Liver (tissue), 8 donors: ENCODE measurements at regions not wholly inside any gene's neighbourhood (a gene's known extent, or its start where the extent isn't known, plus 50 kb on each side); places are given as distances from the start of the nearest gene placed in this dataset.

Experiments used
- DNase-seq: peaks from one replicate; pipeline ENCODE4 v3.0.0-alpha.2; 2017; ENCODE audit warnings: low spot score
- H3K27ac ChIP-seq, 2 donors: one replicate each; pipeline ENCODE4 v1.7.0; 2013; ENCODE audit warnings: inconsistent platforms in 2 of 2, low read length in 2 of 2, control low read depth in 1 of 2, low read depth in 1 of 2, mild to moderate bottlenecking in 1 of 2
- H3K27me3 ChIP-seq, 4 donors: one replicate each; pipeline versions ENCODE4 v1.6.1 to v1.7.0; 2013; ENCODE audit warnings: low read length in 3 of 4, inconsistent platforms in 1 of 4, mild to moderate bottlenecking in 1 of 4, moderate library complexity in 1 of 4; ENCODE audit not compliant: control insufficient read depth in 4 of 4, insufficient read depth in 4 of 4
- H3K36me3 ChIP-seq, 4 donors: one replicate each; pipeline versions ENCODE4 v1.6.1 to v1.7.0; 2013; ENCODE audit warnings: low read length in 3 of 4, mild to moderate bottlenecking in 3 of 4, low read depth in 1 of 4, moderate library complexity in 1 of 4; ENCODE audit not compliant: control insufficient read depth in 4 of 4, insufficient read depth in 3 of 4
- H3K4me1 ChIP-seq, 4 donors: one replicate each; pipeline versions ENCODE4 v1.6.1 to v1.7.0; 2013; ENCODE audit warnings: low read length in 3 of 4, mild to moderate bottlenecking in 3 of 4, moderate library complexity in 1 of 4; ENCODE audit not compliant: control insufficient read depth in 4 of 4, insufficient read depth in 4 of 4
- H3K4me3 ChIP-seq, 3 donors: one replicate each; pipeline versions ENCODE4 v1.6.1 to v1.7.0; 2013; ENCODE audit warnings: low read length in 3 of 3, control low read depth in 1 of 3, low read depth in 1 of 3, mild to moderate bottlenecking in 1 of 3
- H3K9ac ChIP-seq, 2 donors: one replicate each; pipeline ENCODE4 v1.7.0; 2013; ENCODE audit warnings: low read length in 2 of 2, mild to moderate bottlenecking in 2 of 2, moderate library complexity in 2 of 2, control low read depth in 1 of 2, low read depth in 1 of 2
- H3K9me3 ChIP-seq, 4 donors: one replicate each; pipeline versions ENCODE4 v1.6.1 to v1.7.0; 2013; ENCODE audit warnings: low read length in 3 of 4; ENCODE audit not compliant: control insufficient read depth in 4 of 4
- EGR1 ChIP-seq, 2 donors: IDR thresholded peaks; 2 replicates each; pipeline ENCODE4 v1.6.1; 2016 to 2018; ENCODE audit warnings: antibody characterized with exemption in 2 of 2, low read depth in 2 of 2
- FOXA2 ChIP-seq: IDR thresholded peaks from 2 replicates; pipeline ENCODE4 v1.6.1; 2016; ENCODE audit warnings: antibody characterized with exemption
- GABPA ChIP-seq, 2 donors: IDR thresholded peaks in 1 of 2; conservative IDR thresholded peaks in 1 of 2; 2 replicates each; pipeline ENCODE4 v1.6.1; 2016; ENCODE audit warnings: antibody characterized with exemption in 2 of 2, mild to moderate bottlenecking in 1 of 2, moderate library complexity in 1 of 2
- HNF4A ChIP-seq, 2 donors: conservative IDR thresholded peaks; 2 replicates each; pipeline ENCODE4 v1.6.1; 2016; ENCODE audit warnings: antibody characterized with exemption in 2 of 2, mild to moderate bottlenecking in 2 of 2
- HNF4G ChIP-seq: IDR thresholded peaks from 2 replicates; pipeline ENCODE4 v1.6.1; 2016; ENCODE audit warnings: antibody characterized with exemption
- JUND ChIP-seq, 2 donors: IDR thresholded peaks; 2 replicates each; pipeline ENCODE4 v1.6.1; 2016; ENCODE audit warnings: antibody characterized with exemption in 2 of 2
- NR2F2 ChIP-seq: IDR thresholded peaks from 2 replicates; pipeline ENCODE4 v1.6.1; 2016; ENCODE audit warnings: antibody characterized with exemption
- RAD21 ChIP-seq, 2 donors: IDR thresholded peaks; 2 replicates each; pipeline ENCODE4 v1.6.1; 2016; ENCODE audit warnings: antibody characterized with exemption in 2 of 2, mild to moderate bottlenecking in 2 of 2
- RXRA ChIP-seq, 2 donors: IDR thresholded peaks; 2 replicates each; pipeline ENCODE4 v1.6.1; 2017 to 2018; ENCODE audit warnings: antibody characterized with exemption in 2 of 2, mild to moderate bottlenecking in 1 of 2
- SP1 ChIP-seq: IDR thresholded peaks from 2 replicates; pipeline ENCODE4 v1.6.1; 2018; ENCODE audit warnings: antibody characterized with exemption, mild to moderate bottlenecking
- TAF1 ChIP-seq: conservative IDR thresholded peaks from 2 replicates; pipeline ENCODE4 v1.6.1; 2016; ENCODE audit warnings: antibody characterized with exemption, mild to moderate bottlenecking
- YY1 ChIP-seq: IDR thresholded peaks from 2 replicates; pipeline ENCODE4 v1.6.1; 2016; ENCODE audit warnings: antibody characterized with exemption, mild to moderate bottlenecking
- WGBS: extraction: QIAGEN DNeasy Blood & Tissue Kit; methylation state at CpG from one replicate; pipeline ENCODE4 v1.1.7; 2013; 5-methylcytosine and 5-hydroxymethylcytosine counted together
- TF ChIP-seq, protein P1 (sequence below): IDR thresholded peaks from 2 replicates; pipeline ENCODE4 v1.6.1; 2016; ENCODE audit warnings: antibody characterized with exemption
- TF ChIP-seq, protein P2 (sequence below): IDR thresholded peaks from 2 replicates; pipeline ENCODE4 v1.6.1; 2016; ENCODE audit warnings: antibody characterized with exemption
- TF ChIP-seq, protein P3 (sequence below): IDR thresholded peaks from 2 replicates; pipeline ENCODE4 v1.6.1; 2016; ENCODE audit warnings: antibody characterized with exemption, mild to moderate bottlenecking
- TF ChIP-seq, protein P4 (sequence below): fragments of 150-350 bp; IDR thresholded peaks from 2 replicates; pipeline ENCODE4 v1.5.1; 2017; ENCODE audit warnings: improper control_type of control experiment, low read depth, low read length; ENCODE audit not compliant: missing input control
- TF ChIP-seq, protein P5 (sequence below): IDR thresholded peaks from 2 replicates; pipeline ENCODE4 v1.6.1; 2016; ENCODE audit warnings: antibody characterized with exemption
- donor health status: healthy.
- donor health status: healthy.
- donor health status: healthy.
- donor health status: healthy.
- donor health status: healthy.

DNA sequence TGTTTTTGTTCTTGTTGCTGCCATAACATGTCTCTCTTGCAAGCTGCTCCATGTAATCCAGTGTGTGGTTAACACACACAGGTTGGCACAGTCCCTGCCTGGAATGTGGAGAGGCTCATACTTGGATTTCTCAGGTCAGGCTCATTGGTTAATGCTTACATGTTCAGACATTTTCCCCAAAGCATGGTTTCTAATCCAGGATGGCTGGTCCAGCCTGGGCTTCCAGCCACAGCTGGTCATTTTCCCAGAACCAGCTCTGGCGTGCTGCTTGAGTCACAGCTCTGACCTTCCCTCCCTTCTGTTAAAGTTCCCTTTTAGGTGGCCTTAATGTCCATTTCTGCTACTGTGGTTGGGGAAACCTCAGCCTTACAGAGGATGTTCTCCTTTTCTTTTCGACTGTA lies 294.3 kb downstream of the TAF11L14 start:
- H3K4me3 ChIP-seq = no peak overlapping the region
- H3K9ac ChIP-seq = no peak overlapping the region
- H3K9me3 ChIP-seq = peaks cover 0 to 5% (median under 1%) of the 10 kb centered on the region in 4 donors
- H3K27ac ChIP-seq = no peak overlapping the region
- DNase-seq = no peak
- H3K27me3 ChIP-seq = no peaks in the 10 kb centered on the region
- no peaks in the 10 kb centered on the region for H3K4me1 ChIP-seq
- no peaks in the 10 kb centered on the region for H3K36me3 ChIP-seq
- TF ChIP-seq JUND (IDR thresholded peaks at IDR 0.05) (no peak), FOXA2 (no peak), HNF4A (conservative IDR thresholded peaks at IDR 0.05) (no peak), NR2F2 (no peak), HNF4G (no peak), GABPA (IDR thresholded peaks at IDR 0.05 in 1 of 2, conservative IDR thresholded peaks at IDR 0.05 in 1 of 2) (no peak), TAF1 (no peak), RAD21 (IDR thresholded peaks at IDR 0.05) (no peak)
- TF ChIP-seq, protein P1, sequence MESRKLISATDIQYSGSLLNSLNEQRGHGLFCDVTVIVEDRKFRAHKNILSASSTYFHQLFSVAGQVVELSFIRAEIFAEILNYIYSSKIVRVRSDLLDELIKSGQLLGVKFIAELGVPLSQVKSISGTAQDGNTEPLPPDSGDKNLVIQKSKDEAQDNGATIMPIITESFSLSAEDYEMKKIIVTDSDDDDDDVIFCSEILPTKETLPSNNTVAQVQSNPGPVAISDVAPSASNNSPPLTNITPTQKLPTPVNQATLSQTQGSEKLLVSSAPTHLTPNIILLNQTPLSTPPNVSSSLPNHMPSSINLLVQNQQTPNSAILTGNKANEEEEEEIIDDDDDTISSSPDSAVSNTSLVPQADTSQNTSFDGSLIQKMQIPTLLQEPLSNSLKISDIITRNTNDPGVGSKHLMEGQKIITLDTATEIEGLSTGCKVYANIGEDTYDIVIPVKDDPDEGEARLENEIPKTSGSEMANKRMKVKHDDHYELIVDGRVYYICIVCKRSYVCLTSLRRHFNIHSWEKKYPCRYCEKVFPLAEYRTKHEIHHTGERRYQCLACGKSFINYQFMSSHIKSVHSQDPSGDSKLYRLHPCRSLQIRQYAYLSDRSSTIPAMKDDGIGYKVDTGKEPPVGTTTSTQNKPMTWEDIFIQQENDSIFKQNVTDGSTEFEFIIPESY = no peak
- TF ChIP-seq, protein P2, sequence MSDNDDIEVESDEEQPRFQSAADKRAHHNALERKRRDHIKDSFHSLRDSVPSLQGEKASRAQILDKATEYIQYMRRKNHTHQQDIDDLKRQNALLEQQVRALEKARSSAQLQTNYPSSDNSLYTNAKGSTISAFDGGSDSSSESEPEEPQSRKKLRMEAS = no peak
- TF ChIP-seq, protein P3, sequence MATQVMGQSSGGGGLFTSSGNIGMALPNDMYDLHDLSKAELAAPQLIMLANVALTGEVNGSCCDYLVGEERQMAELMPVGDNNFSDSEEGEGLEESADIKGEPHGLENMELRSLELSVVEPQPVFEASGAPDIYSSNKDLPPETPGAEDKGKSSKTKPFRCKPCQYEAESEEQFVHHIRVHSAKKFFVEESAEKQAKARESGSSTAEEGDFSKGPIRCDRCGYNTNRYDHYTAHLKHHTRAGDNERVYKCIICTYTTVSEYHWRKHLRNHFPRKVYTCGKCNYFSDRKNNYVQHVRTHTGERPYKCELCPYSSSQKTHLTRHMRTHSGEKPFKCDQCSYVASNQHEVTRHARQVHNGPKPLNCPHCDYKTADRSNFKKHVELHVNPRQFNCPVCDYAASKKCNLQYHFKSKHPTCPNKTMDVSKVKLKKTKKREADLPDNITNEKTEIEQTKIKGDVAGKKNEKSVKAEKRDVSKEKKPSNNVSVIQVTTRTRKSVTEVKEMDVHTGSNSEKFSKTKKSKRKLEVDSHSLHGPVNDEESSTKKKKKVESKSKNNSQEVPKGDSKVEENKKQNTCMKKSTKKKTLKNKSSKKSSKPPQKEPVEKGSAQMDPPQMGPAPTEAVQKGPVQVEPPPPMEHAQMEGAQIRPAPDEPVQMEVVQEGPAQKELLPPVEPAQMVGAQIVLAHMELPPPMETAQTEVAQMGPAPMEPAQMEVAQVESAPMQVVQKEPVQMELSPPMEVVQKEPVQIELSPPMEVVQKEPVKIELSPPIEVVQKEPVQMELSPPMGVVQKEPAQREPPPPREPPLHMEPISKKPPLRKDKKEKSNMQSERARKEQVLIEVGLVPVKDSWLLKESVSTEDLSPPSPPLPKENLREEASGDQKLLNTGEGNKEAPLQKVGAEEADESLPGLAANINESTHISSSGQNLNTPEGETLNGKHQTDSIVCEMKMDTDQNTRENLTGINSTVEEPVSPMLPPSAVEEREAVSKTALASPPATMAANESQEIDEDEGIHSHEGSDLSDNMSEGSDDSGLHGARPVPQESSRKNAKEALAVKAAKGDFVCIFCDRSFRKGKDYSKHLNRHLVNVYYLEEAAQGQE = no peak
- 69% methylated on average over 2 of the region's 2 CpGs for WGBS

DNA sequence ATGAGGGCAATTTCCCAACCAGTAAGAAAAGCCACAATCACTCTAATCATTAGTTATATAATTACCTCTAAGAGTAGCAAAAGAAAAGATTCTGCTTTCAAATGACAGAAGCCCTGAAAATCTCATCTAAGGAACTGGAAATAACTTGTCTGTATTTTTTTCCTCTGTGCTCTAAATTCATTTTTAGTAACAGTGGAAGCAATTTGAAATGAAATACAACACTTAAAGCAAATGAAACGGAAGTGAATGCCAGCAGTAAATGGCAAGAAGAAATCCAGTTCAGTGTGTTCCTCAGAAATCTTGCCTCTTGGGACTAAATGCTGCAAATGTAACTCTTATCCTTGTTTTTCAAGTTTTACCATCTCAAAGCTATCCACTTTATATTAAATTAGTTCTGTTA lies 294.9 kb downstream of the TAF11L14 start:
- no peaks in the 10 kb centered on the region for H3K27me3 ChIP-seq
- no peak for DNase-seq
- no peak for TF ChIP-seq TAF1
- no peak for TF ChIP-seq HNF4G
- no peak for TF ChIP-seq RAD21 (IDR thresholded peaks at IDR 0.05)
- no peak for TF ChIP-seq SP1
- TF ChIP-seq YY1 = no peak
- no peak for TF ChIP-seq RXRA (IDR thresholded peaks at IDR 0.05)
- no peak for TF ChIP-seq EGR1 (IDR thresholded peaks at IDR 0.05; ENCODE audit: low read depth in 2 of 2)
- TF ChIP-seq, protein P2 = no peak
- no peak for TF ChIP-seq JUND (IDR thresholded peaks at IDR 0.05)
- TF ChIP-seq, protein P3 = no peak
- TF ChIP-seq, protein P4, sequence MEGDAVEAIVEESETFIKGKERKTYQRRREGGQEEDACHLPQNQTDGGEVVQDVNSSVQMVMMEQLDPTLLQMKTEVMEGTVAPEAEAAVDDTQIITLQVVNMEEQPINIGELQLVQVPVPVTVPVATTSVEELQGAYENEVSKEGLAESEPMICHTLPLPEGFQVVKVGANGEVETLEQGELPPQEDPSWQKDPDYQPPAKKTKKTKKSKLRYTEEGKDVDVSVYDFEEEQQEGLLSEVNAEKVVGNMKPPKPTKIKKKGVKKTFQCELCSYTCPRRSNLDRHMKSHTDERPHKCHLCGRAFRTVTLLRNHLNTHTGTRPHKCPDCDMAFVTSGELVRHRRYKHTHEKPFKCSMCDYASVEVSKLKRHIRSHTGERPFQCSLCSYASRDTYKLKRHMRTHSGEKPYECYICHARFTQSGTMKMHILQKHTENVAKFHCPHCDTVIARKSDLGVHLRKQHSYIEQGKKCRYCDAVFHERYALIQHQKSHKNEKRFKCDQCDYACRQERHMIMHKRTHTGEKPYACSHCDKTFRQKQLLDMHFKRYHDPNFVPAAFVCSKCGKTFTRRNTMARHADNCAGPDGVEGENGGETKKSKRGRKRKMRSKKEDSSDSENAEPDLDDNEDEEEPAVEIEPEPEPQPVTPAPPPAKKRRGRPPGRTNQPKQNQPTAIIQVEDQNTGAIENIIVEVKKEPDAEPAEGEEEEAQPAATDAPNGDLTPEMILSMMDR = no peak
- TF ChIP-seq, protein P1 = no peak
- TF ChIP-seq, protein P5, sequence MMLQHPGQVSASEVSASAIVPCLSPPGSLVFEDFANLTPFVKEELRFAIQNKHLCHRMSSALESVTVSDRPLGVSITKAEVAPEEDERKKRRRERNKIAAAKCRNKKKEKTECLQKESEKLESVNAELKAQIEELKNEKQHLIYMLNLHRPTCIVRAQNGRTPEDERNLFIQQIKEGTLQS = no peak
- H3K4me1 ChIP-seq = no peaks in the 10 kb centered on the region
- no peaks in the 10 kb centered on the region for H3K36me3 ChIP-seq
- no peak overlapping the region for H3K9ac ChIP-seq
- H3K9me3 ChIP-seq = peaks cover 0 to 5% (median under 1%) of the 10 kb centered on the region in 4 donors
- H3K27ac ChIP-seq = no peak overlapping the region
- no peak overlapping the region for H3K4me3 ChIP-seq
- 61% methylated on average over 1 of the region's 1 CpG for WGBS
